Fibroblast of the aortic adventitia (primary cell): ENCODE measurements at regions not wholly inside any gene's neighbourhood (a gene's known extent, or its start where the extent isn't known, plus 50 kb on each side); places are given as distances from the start of the nearest gene placed in this dataset.

Experiments
- DNase-seq: peaks from one replicate; pipeline ENCODE4 v3.0.0-alpha.2; 2010; ENCODE audit warnings: low read depth
- H3K4me3 ChIP-seq: 2 replicates; pipeline ENCODE4 v1.5.1; 2011; ENCODE audit warnings: low read depth, mild to moderate bottlenecking, control low read depth, low read length, moderate library complexity
- CTCF ChIP-seq: IDR thresholded peaks from 2 replicates; pipeline ENCODE4 v1.5.1; 2011; ENCODE audit warnings: mild to moderate bottlenecking, low read length, control low read depth, inconsistent platforms; ENCODE audit not compliant: insufficient read depth

- no peak for TF ChIP-seq CTCF
- DNase-seq, result peak; percentile 53
- no peak overlapping the region for H3K4me3 ChIP-seq
Observed at GRCh38 chr7:17697128-17697881, 243.0 kb downstream of the SNX13 start.

GRCh38 chr7:17699696-17700095, 240.6 kb downstream of the SNX13 start:
- no peak for TF ChIP-seq CTCF
- no peak for DNase-seq
- H3K4me3 ChIP-seq, result no peak overlapping the region

- DNase-seq, result no peak
- no peak for TF ChIP-seq CTCF
- no peak overlapping the region for H3K4me3 ChIP-seq
Observed at GRCh38 chr7:17700138-17700537, 240.2 kb downstream of the SNX13 start.

- TF ChIP-seq CTCF, result no peak
- no peak overlapping the region for H3K4me3 ChIP-seq
- DNase-seq, result no peak
Observed at GRCh38 chr7:17706275-17706674, 234.0 kb downstream of the SNX13 start.

GRCh38 chr7:17706734-17707133, 233.6 kb downstream of the SNX13 start:
- DNase-seq, result peak; percentile 86
- TF ChIP-seq CTCF, result peak; percentile 77
- no peak overlapping the region for H3K4me3 ChIP-seq

GRCh38 chr7:17709127-17709526, 231.2 kb downstream of the SNX13 start:
- TF ChIP-seq CTCF, result no peak
- no peak for DNase-seq
- no peak overlapping the region for H3K4me3 ChIP-seq

- no peak for DNase-seq
- no peak overlapping the region for H3K4me3 ChIP-seq
Observed at GRCh38 chr7:17709599-17709998, 230.7 kb downstream of the SNX13 start.

More at GRCh38 chr7:17709599-17709998, 230.7 kb downstream of the SNX13 start:
- no peak for TF ChIP-seq CTCF
